ENCODE measurements at regions not wholly inside any gene's neighbourhood (a gene's known extent, or its start where the extent isn't known, plus 50 kb on each side); places are given as distances from the start of the nearest gene placed in this dataset.

- 2% methylated on average over 3 of the region's 3 CpGs for WGBS (ENCODE audit: missing lambda C conversion rate)
- no peak overlapping the region for H3K4me3 ChIP-seq
- no peaks in the 10 kb centered on the region for H3K4me1 ChIP-seq
- TF ChIP-seq HMGXB4 (CRISPR knock-in tag; IDR thresholded peaks at IDR 0.05; ENCODE audit: borderline replicate concordance) (no peak), E2F6 (IDR thresholded peaks at IDR 0.05; ENCODE audit: borderline replicate concordance, low read depth) (no peak), NFE2L2 (conservative IDR thresholded peaks at IDR 0.05; ENCODE audit: low read length) (no peak)
- no peaks in the 10 kb centered on the region; the same call in 2 of the 3 replicates for H3K9me3 ChIP-seq
- H3K27ac ChIP-seq: no peak overlapping the region
- ChIA-PET CTCF (no interaction called here), POLR2A (no interaction called here)
- no peak overlapping the region for H3K4me2 ChIP-seq
- ATAC-seq: no peak
- FAIRE-seq: no peak
- no peak for DNase-seq (ENCODE audit: low read depth in 1 of 2, low spot score in 1 of 2)
Measured at GRCh38 chr14:84622357-84622756, 907.6 kb upstream of the FLRT2 start.

GRCh38 chr14:84643446-84643845 is 886.5 kb upstream of the FLRT2 start:
- H3K27ac ChIP-seq: no peak overlapping the region
- no peaks in the 10 kb centered on the region for H3K4me1 ChIP-seq
- ATAC-seq (no peak), FAIRE-seq (no peak), DNase-seq (ENCODE audit: low read depth in 1 of 2, low spot score in 1 of 2) (no peak)
- CTCF ChIA-PET: no interaction called here
- POLR2A ChIA-PET: no interaction called here
- WGBS (ENCODE audit: missing lambda C conversion rate): 2% methylated on average over 3 of the region's 3 CpGs
- TF ChIP-seq EHMT2 (IDR thresholded peaks at IDR 0.05; ENCODE audit: low read depth): no peak
- TF ChIP-seq ELK1 (IDR thresholded peaks at IDR 0.05; ENCODE audit: low read depth, low read length): no peak
- no peak for TF ChIP-seq CEBPB (IDR thresholded peaks at IDR 0.05)
- TF ChIP-seq GATA3 (IDR thresholded peaks at IDR 0.05; ENCODE audit: borderline replicate concordance): no peak
- TF ChIP-seq MAFK (IDR thresholded peaks at IDR 0.05; ENCODE audit: partially characterized antibody): no peak
- no peak for TF ChIP-seq POLR2AphosphoS2 (conservative IDR thresholded peaks at IDR 0.05; ENCODE audit: low read length)
- no peak for TF ChIP-seq RNF2 (IDR thresholded peaks at IDR 0.05; ENCODE audit: borderline replicate concordance, low read depth)
- TF ChIP-seq FOSB (CRISPR knock-in tag; IDR thresholded peaks at IDR 0.05): no peak
- no peak for TF ChIP-seq HES2 (IDR thresholded peaks at IDR 0.05)
- no peaks in the 10 kb centered on the region for H3K9me3 ChIP-seq
- H3K4me3 ChIP-seq: no peak overlapping the region
- no peak overlapping the region for H3K4me2 ChIP-seq

GRCh38 chr14:84646786-84647500 is 883.0 kb upstream of the FLRT2 start:
- Histone ChIP-seq H3K4me3 (no peak overlapping the region), H3K4me2 (no peak overlapping the region), H3K9me3 (no peaks in the 10 kb centered on the region), H3K27ac (no peak overlapping the region), H3K4me1 (no peaks in the 10 kb centered on the region)
- TF ChIP-seq GATA3 (IDR thresholded peaks at IDR 0.05; ENCODE audit: borderline replicate concordance) (no peak), PBX3 (IDR thresholded peaks at IDR 0.05) (no peak), MAX (IDR thresholded peaks at IDR 0.05) (no peak), NPAS2 (CRISPR knock-in tag; IDR thresholded peaks at IDR 0.05; ENCODE audit: borderline replicate concordance) (no peak)
- CTCF ChIA-PET: no interaction called here
- ATAC-seq: no peak
- POLR2A ChIA-PET: no interaction called here
- FAIRE-seq: no peak
- 8% methylated on average over 6 of the region's 6 CpGs for WGBS (ENCODE audit: missing lambda C conversion rate)
- no peak for DNase-seq (ENCODE audit: low read depth in 1 of 2, low spot score in 1 of 2)
